A673 (cell line): ENCODE measurements at regions not wholly inside any gene's neighbourhood (a gene's known extent, or its start where the extent isn't known, plus 50 kb on each side); places are given as distances from the start of the nearest gene placed in this dataset.

ENCODE experiments used
- CTCF ChIP-seq: fragments of 300-800, 200-600 bp; sonication (generic); conservative IDR thresholded peaks from 2 replicates; pipeline ENCODE4 v1.5.1; 2017; ENCODE audit warnings: low read depth, mild to moderate bottlenecking, antibody characterized with exemption, low read length, moderate library complexity, mixed read lengths
- EZH2 ChIP-seq: fragments of 200-600 bp; sonication (generic); IDR thresholded peaks from 2 replicates; pipeline ENCODE4 v1.6.1; 2017; ENCODE audit warnings: borderline replicate concordance, low read depth, mild to moderate bottlenecking, mixed read lengths, antibody characterized with exemption, low read length; ENCODE audit not compliant: poor library complexity, severe bottlenecking

GRCh38 chr6:1027795-1028569, 283.9 kb upstream of the FOXQ1 start:
- TF ChIP-seq CTCF (no peak), EZH2 (no peak)
